ENCODE measurements at regions not wholly inside any gene's neighbourhood (a gene's known extent, or its start where the extent isn't known, plus 50 kb on each side); places are given as distances from the start of the nearest gene placed in this dataset.

- no peak for ATAC-seq (ENCODE audit: poor library complexity)
- no peak overlapping the region for H3K27ac ChIP-seq (ENCODE audit: low read depth in 1 of 2, low read length in 2 of 2)
- no peaks in the 10 kb centered on the region for H3K9me3 ChIP-seq (ENCODE audit: control insufficient read depth in 1 of 2, insufficient read depth in 1 of 2, low read length in 2 of 2)
- CTCF ChIA-PET, result interaction anchor here (0.6 kb wide), 1 partner anchor 185 kb away, joined by 3 read pairs; no protein-coding TSS in a partner anchor
- H3K27me3 ChIP-seq (ENCODE audit: control insufficient read depth in 1 of 2, insufficient read depth in 2 of 2, low read length in 2 of 2), result no peaks in the 10 kb centered on the region
- Mint-ChIP-seq H3K4me3 (no peak overlapping the region), H3K27ac (no peak overlapping the region), H3K27me3 (no peaks in the 10 kb centered on the region), H3K4me1 (ENCODE audit: low read depth) (no peaks in the 10 kb centered on the region), H3K9me3 (no peaks in the 10 kb centered on the region), H3K36me3 (ENCODE audit: low read depth) (no peaks in the 10 kb centered on the region)
- H3K4me3 ChIP-seq (ENCODE audit: low read length), result no peak overlapping the region
- POLR2A ChIA-PET, result no interaction called here
- H3K4me1 ChIP-seq (ENCODE audit: insufficient read depth, low read length), result no peaks in the 10 kb centered on the region
- TF ChIP-seq CTCF (IDR thresholded peaks at IDR 0.05), result no peak
- intact Hi-C loops (cut with DNase I, micrococcal nuclease), result no loop called here
- DNase-seq, result no peak
- H3K36me3 ChIP-seq (ENCODE audit: insufficient read depth, low read length), result no peaks in the 10 kb centered on the region
Measured at GRCh38 chr15:47395076-47395475, 322.2 kb upstream of the SEMA6D start.

- Mint-ChIP-seq H3K27me3 (no peaks in the 10 kb centered on the region), H3K4me3 (no peak overlapping the region), H3K9me3 (no peaks in the 10 kb centered on the region), H3K27ac (no peak overlapping the region), H3K36me3 (ENCODE audit: low read depth) (no peaks in the 10 kb centered on the region), H3K4me1 (ENCODE audit: low read depth) (no peaks in the 10 kb centered on the region)
- ATAC-seq (ENCODE audit: poor library complexity) (no peak), DNase-seq (no peak)
- ChIA-PET CTCF (no interaction called here), POLR2A (no interaction called here)
- no peak overlapping the region for H3K27ac ChIP-seq (ENCODE audit: low read depth in 1 of 2, low read length in 2 of 2)
- H3K4me3 ChIP-seq (ENCODE audit: low read length), result no peak overlapping the region
- no peak for TF ChIP-seq CTCF (IDR thresholded peaks at IDR 0.05)
- no peaks in the 10 kb centered on the region for H3K36me3 ChIP-seq (ENCODE audit: insufficient read depth, low read length)
- intact Hi-C loops (cut with DNase I, micrococcal nuclease), result no loop called here
- H3K27me3 ChIP-seq (ENCODE audit: control insufficient read depth in 1 of 2, insufficient read depth in 2 of 2, low read length in 2 of 2), result no peaks in the 10 kb centered on the region
- H3K4me1 ChIP-seq (ENCODE audit: insufficient read depth, low read length), result no peaks in the 10 kb centered on the region
- no peaks in the 10 kb centered on the region for H3K9me3 ChIP-seq (ENCODE audit: control insufficient read depth in 1 of 2, insufficient read depth in 1 of 2, low read length in 2 of 2)
Measured at GRCh38 chr15:47397655-47398054, 319.6 kb upstream of the SEMA6D start.

- Mint-ChIP-seq H3K4me3 (no peak overlapping the region), H3K27ac (no peak overlapping the region), H3K4me1 (ENCODE audit: low read depth) (no peaks in the 10 kb centered on the region), H3K36me3 (ENCODE audit: low read depth) (no peaks in the 10 kb centered on the region), H3K9me3 (no peaks in the 10 kb centered on the region), H3K27me3 (no peaks in the 10 kb centered on the region)
- ChIA-PET POLR2A (no interaction called here), CTCF (no interaction called here)
- Histone ChIP-seq H3K36me3 (ENCODE audit: insufficient read depth, low read length) (no peaks in the 10 kb centered on the region), H3K4me3 (ENCODE audit: low read length) (no peak overlapping the region), H3K4me1 (ENCODE audit: insufficient read depth, low read length) (no peaks in the 10 kb centered on the region), H3K27me3 (ENCODE audit: control insufficient read depth in 1 of 2, insufficient read depth in 2 of 2, low read length in 2 of 2) (no peaks in the 10 kb centered on the region), H3K9me3 (ENCODE audit: control insufficient read depth in 1 of 2, insufficient read depth in 1 of 2, low read length in 2 of 2) (no peaks in the 10 kb centered on the region), H3K27ac (ENCODE audit: low read depth in 1 of 2, low read length in 2 of 2) (no peak overlapping the region)
- intact Hi-C loops (cut with DNase I, micrococcal nuclease), result no loop called here
- TF ChIP-seq CTCF (IDR thresholded peaks at IDR 0.05), result no peak
- no peak for DNase-seq
- no peak for ATAC-seq (ENCODE audit: poor library complexity)
Measured at GRCh38 chr15:47398132-47398531, 319.2 kb upstream of the SEMA6D start.

Data from CD4-positive, alpha-beta T cell (primary cell).